NCI-H2107 treated with DMSO at 0.1 percent for 48 hours (cell line): ENCODE measurements at regions not wholly inside any gene's neighbourhood (a gene's known extent, or its start where the extent isn't known, plus 50 kb on each side); places are given as distances from the start of the nearest gene placed in this dataset.
"Not testable (repeated sequence)": the region's sequence is repeated elsewhere in the genome, so short reads cannot be mapped to it uniquely, and the experiment has no call there.

Experiments used
- DNase-seq: peaks from one replicate; lab custom pipeline; 2025; ENCODE audit not compliant: unreplicated experiment; lab: John Stamatoyannopoulos, UW

- DNase-seq: no peak
Measured at GRCh38 chr6:67606906-67607828, 1027.9 kb upstream of the ADGRB3 start.

- no peak for DNase-seq
Measured at GRCh38 chr6:67594366-67594765, 1040.7 kb upstream of the ADGRB3 start.

DNA sequence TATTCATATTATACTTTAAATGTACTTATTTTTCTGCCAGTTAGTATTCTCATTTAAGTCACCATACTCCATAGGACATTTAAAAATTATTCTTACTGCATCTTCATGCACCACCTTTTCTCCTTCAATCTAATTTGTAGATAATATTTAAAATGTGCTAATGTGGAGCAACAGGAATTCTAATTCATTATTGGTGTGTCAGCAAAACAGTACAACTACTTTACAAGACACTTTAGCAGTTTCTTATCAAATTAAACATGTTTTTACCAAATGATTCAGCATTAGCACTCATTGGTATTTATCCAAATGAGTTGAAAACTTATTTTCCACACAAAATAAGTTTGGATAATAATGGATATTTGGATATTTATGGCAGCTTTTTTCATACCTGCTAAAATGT lies 1041.8 kb upstream of the ADGRB3 start:
- no peak for DNase-seq

- no peak for DNase-seq
Measured at GRCh38 chr6:67591910-67592309, 1043.2 kb upstream of the ADGRB3 start.

DNA sequence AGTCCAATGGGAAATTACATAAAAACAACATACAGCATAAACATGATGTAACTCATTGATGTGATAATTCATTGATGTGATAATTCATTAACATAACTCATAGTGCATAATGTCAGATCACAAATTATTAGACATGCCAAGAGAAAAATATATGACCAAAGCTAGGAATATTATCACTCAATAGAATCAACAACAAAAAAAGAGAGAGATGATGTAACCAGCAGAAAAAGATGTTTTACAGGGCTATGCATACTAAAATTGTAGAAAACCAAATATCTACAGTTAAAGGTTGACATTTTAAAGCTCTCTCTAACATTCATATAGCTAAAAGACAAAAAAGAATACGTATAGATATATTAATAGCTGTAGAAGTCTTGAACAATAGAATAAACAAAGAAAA lies 1067.2 kb upstream of the ADGRB3 start:
- DNase-seq: no peak

- DNase-seq: no peak
Measured at GRCh38 chr6:67563671-67564070, 1071.4 kb upstream of the ADGRB3 start.

DNA sequence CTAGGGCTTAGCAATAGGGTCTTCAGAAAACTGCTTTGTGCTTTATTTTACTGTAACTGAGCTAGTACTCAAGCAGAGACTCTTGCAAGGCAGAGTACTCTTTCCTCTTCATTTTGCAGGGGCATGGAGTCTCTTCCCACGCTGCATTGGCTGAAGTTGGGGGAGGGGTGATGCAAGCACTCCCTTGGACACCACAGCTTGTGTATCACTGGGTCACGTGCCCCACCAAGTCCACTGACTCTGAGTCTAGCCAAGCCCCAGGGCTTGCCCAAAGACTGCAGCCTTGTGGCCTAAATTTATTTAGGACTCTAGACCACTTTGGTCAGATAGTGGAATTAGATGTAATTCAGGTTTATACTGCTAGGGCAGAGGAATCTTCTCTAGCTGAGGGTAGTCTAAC lies 1075.0 kb upstream of the ADGRB3 start:
- DNase-seq: no peak

DNA sequence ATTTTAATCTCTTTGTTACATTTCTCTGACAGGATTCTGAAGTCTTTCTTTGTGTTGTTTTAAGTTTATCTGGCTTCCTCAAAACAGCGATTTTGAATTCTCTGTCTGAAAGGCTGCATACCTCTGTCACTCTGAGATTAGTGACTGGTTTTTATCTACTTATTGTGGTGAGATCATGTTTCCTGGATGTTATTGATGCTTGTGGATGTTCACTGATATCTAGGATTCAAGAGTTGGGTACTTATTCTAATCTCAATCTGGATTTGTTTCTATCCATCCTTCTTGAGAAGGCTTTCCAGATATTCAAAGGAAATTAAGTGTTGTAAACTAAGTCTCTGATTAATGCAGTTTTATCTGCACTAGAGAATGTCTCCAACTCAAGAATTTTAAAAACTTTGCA lies 1076.1 kb upstream of the ADGRB3 start:
- DNase-seq: no peak

DNA sequence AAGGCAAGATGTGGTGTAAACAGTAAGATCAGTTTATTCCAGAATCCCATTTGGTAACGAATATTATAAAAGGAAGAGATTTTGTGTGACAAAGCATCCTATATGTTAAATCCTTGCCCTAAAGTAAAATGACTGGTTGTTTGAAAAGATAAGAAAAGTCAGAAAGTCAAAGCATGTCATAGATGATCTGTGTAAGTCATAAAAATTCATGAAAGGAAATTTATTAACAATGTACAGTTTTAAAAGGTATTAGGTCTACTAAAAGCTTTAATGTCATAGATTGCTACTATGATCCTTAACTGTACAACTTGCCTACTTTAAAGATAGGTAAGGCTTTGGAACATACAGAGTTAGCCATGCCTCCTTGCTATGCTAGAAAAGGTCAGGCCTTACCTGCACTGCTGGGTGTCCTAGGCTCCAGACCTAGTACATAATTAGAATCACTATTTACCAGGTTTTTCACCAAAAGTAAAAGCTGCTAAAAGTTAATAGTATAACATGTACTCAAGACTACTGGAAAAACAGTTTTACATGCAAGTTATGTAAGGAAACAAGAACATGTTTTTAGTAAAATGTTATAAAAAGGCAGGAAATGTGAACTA lies 1090.1 kb upstream of the ADGRB3 start:
- DNase-seq: no peak

DNA sequence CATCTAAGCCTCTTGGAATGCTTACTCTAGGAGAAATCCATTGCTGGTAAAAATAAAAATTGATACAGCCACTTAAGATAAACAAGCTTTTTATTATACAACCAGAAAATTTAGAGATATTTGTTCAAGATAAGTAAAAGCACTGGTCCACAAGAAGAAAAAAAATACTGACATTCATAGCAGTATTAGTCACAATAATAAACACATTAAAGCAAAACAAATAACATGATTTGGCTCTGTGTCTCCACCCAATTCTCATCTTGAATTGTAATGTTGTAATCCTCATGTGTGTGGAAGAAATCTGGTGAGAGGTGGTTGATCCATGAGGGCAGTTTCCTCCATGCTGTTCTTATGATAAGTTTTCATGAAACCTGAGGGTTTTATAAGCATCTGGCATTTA lies 1093.5 kb upstream of the ADGRB3 start:
- no peak for DNase-seq

DNA sequence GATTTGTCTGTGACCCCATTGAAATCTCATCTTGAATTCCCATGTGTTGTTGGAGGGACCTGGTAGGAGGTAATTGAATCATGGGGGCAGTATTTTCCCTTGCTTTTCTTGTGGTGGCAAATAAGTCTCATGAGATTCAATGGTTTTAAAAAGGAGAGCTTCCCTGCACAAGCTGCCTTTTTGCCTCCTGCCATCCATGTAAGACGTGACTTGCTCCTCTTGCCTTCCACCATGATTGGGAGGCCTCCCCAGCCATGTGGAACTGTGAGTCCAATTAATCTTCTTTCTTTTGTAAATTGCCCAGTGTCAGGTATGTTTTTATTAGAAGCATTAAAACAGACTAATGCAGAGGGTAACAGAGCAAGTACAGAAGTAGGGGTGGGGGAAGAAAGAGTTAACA lies 1097.0 kb upstream of the ADGRB3 start:
- no peak for DNase-seq

GRCh38 chr6:67535946-67536345 lies 1099.1 kb upstream of the ADGRB3 start:
- DNase-seq: no peak

GRCh38 chr6:67506352-67506751 lies 1128.7 kb upstream of the ADGRB3 start:
- no peak for DNase-seq

- DNase-seq: no peak
Measured at GRCh38 chr6:67501755-67502154, 1133.3 kb upstream of the ADGRB3 start.

DNA sequence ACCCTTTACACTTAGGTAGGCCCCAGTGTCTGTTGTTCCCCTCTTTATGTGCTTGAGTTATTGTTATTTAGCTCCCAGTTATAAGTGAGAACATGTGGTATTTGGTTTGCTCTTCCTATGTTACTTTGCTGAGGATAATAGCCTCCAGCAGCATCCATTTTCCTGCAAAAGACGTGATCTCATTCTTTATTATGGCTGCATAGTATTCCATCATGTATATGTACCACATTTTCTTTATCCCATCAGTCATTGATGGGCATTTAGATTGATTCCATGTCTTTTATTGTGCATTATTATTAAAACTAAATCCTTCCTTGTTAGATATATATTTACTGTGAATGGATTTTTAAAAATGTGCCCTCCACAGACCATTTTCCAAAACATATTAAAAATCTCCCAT lies 1137.3 kb upstream of the ADGRB3 start:
- no peak for DNase-seq

DNA sequence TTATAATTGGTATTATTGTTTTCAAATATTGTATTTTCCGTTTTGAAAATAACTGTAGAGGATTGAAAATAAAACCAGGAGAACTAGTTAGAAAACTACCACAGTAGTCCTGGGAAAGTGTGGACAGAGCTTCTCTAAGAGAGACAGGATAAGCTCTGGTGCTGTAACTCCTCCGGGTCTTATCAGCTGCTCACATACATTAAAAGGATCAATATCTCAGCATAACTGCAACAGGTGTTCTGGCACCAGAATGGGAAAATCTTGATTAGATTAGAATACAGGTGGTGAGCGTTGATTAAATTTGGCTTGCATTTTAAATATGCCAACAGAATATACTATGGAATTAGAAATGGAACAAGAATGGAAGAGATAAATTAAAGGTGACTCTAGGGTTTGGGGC lies 1138.9 kb upstream of the ADGRB3 start:
- DNase-seq: no peak

DNA sequence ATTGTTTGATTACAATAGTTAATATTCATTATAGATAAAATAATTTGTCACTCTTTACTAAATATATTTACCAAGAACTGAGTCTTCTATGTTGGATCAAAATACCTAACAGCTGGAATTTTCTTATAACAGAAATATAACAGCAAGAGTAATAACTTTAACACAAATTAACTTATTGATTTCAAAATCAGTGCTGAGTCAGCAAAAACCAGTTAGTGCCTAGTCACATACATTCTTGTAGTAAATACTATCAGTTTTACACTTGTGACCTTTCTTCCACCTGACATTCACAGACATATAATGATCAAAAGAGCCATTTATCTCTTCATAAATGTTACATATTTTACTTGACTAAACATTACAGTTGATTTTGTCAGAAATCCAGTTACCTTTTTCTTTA lies 1141.4 kb upstream of the ADGRB3 start:
- no peak for DNase-seq

DNA sequence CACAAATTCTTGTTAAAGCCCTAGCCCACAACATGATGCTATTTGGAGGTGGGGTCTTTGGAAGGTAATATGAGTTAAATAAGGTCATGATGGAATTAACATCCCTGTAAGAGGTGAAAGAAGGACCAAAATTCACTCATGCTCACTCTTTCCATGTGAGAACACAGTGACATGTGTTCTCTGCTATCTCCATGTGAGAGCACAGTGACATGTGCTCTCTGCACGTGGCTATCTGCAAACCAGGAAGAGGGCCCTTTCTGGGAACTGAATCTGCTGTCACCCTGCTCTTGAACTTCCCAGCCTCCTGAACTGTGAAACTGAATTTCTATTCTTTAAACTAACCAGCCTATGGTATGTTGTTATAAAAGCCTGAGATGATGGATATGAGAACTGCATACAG lies 1159.4 kb upstream of the ADGRB3 start:
- no peak for DNase-seq

- DNase-seq: no peak
Measured at GRCh38 chr6:67467341-67467740, 1167.7 kb upstream of the ADGRB3 start.

DNA sequence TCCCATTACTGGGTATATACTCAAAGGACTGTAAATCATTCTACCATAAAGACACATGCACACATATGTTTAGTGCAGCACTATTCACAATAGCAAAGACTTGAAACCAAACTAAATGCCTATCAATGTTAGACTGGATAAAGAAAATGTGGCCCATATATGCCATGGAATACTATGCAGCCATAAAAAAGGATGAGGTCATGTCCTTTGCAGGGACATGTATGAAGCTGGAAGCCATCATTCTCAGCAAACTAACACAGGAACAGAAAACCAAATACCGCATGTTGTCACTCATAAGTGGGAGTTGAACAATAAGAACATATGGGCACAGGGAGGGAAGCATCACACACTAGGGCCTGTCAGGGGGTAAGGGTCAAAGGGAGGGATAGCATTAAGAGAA lies 1172.4 kb upstream of the ADGRB3 start:
- not testable (repeated sequence) for DNase-seq

DNA sequence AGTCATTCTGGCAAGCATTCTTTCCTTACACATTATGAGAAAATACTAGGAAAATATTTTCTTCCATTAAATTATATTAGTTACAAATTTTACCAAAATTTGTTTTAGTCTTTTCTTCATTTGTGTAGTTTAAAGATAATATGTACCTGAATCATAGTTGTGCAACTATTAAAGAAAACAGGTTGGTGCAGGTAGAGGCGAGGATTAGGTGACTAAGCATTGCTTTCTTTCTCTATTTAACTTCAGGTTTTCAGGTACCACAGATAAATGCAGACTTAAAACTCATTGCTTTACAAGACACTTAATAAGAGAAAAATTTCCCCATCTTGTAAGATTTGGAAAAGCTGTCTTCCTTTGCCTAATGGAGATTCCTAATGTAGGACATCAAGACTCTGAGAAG lies 1175.5 kb upstream of the ADGRB3 start:
- no peak for DNase-seq

- no peak for DNase-seq
Measured at GRCh38 chr6:67458265-67458664, 1176.8 kb upstream of the ADGRB3 start.

DNA sequence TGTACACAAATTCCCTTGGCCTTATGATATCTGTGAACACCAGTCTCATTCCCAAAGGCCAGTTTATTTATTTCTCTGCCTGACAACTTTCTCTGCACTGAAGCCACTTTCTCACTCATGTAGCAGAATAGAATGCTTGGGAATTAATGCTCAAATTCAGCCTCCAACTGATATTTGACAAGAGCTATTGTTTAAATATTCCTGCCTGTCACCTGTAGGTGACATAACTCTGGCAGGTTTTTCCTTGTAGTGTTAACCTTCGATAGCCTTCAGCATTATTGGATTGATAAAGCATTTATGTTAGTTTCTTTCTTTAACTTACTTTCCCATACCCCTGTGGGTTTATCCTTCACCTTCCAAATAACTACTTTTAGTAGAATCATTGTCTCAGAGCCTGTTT lies 1183.2 kb upstream of the ADGRB3 start:
- DNase-seq: no peak
